ENCODE measurements at regions not wholly inside any gene's neighbourhood (a gene's known extent, or its start where the extent isn't known, plus 50 kb on each side); places are given as distances from the start of the nearest gene placed in this dataset.
"Not testable (repeated sequence)": the region's sequence is repeated elsewhere in the genome, so short reads cannot be mapped to it uniquely, and the experiment has no call there.

GRCh38 chr9:136603901-136604814 lies 58.3 kb upstream of the NOTCH1 start:
- Histone ChIP-seq H3K4me3 (peak overlapping the region; percentile 23), H3K27me3 (ENCODE audit: low read depth) (no peaks in the 10 kb centered on the region), H3K9me3 (replicated peaks) (no peaks in the 10 kb centered on the region), H3K4me1 (peaks cover 54% of the 10 kb centered on the region), H3K27ac (replicated peaks) (peak overlapping the region; percentile 82), H3K36me3 (no peaks in the 10 kb centered on the region)
- DNase-seq, result peak; percentile 64
- TF ChIP-seq CTCF (IDR thresholded peaks at IDR 0.05; ENCODE audit: borderline replicate concordance), result no peak
- intact Hi-C loops (cut with micrococcal nuclease), result no loop called here

GRCh38 chr9:136603216-136603615 lies 57.4 kb upstream of the NOTCH1 start:
- no peak for TF ChIP-seq CTCF (IDR thresholded peaks at IDR 0.05; ENCODE audit: borderline replicate concordance)
- peak overlapping the region; percentile 82 for H3K27ac ChIP-seq (replicated peaks)
- no peaks in the 10 kb centered on the region for H3K36me3 ChIP-seq
- no peak overlapping the region for H3K4me3 ChIP-seq
- intact Hi-C loops (cut with micrococcal nuclease), result no loop called here
- H3K27me3 ChIP-seq (ENCODE audit: low read depth), result no peaks in the 10 kb centered on the region
- no peak for DNase-seq
- H3K4me1 ChIP-seq, result peaks cover 58% of the 10 kb centered on the region
- H3K9me3 ChIP-seq (replicated peaks), result no peaks in the 10 kb centered on the region

- Histone ChIP-seq H3K4me3 (no peak overlapping the region), H3K9me3 (replicated peaks) (no peaks in the 10 kb centered on the region), H3K4me1 (peaks cover 53% of the 10 kb centered on the region), H3K36me3 (no peaks in the 10 kb centered on the region), H3K27ac (replicated peaks) (peak overlapping the region; percentile 82), H3K27me3 (ENCODE audit: low read depth) (no peaks in the 10 kb centered on the region)
- no peak for DNase-seq
- intact Hi-C loops (cut with micrococcal nuclease), result no loop called here
- no peak for TF ChIP-seq CTCF (IDR thresholded peaks at IDR 0.05; ENCODE audit: borderline replicate concordance)
Measured at GRCh38 chr9:136602193-136602885, 56.5 kb upstream of the NOTCH1 start.

GRCh38 chr9:136601250-136601973 lies 55.6 kb upstream of the NOTCH1 start:
- H3K9me3 ChIP-seq (replicated peaks); H3K36me3 ChIP-seq; intact Hi-C loops (cut with micrococcal nuclease); H3K27me3 ChIP-seq (ENCODE audit: low read depth); DNase-seq; H3K27ac ChIP-seq (replicated peaks); H3K4me3 ChIP-seq: not testable (repeated sequence)
- peaks cover 46% of the 10 kb centered on the region for H3K4me1 ChIP-seq

DNA sequence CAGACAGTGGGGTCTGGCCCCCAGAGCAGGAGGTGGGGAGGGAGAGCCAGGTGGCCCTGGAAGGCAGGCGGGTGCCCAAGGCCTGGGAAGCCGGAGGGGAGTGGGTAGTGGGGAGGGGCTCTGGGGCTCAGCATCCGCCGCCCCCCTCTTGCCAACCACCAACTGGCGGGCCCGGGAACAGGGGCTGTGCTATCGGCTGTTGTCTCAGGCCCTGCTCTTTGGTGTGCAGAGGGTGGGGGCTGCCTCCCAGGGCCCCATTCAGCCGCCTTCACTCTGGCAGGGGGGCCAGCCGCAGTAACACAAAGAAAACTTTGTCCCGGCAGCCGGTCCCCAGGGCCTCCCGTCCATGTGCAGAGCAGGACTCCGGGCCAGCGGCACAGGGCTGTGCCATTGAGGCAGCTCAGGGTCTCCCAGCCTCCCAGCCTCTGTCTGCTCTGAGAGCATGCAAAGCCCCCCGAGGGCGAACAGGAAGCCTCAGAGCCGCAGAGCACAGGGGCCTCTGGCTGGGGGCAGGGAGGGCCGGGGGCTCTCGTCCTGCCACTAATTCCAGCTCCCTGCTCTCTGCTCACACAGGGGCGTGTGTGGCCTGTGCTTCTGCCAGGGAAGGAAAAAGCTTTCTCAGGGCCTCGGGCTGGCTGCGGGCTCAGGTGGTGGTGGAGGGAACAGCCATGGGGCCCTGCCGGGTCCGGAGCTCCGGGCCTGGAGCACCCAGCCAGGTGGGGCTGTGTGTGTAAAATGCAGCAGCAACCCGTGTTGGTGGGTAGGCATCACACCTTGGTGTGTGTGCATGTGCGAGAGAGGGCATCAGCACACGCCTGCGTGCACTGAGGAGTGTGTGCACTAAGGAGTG lies 54.2 kb upstream of the NOTCH1 start:
- no peaks in the 10 kb centered on the region for H3K36me3 ChIP-seq
- H3K4me3 ChIP-seq, result no peak overlapping the region
- no peak for TF ChIP-seq CTCF (IDR thresholded peaks at IDR 0.05; ENCODE audit: borderline replicate concordance)
- no peak overlapping the region for H3K27ac ChIP-seq (replicated peaks)
- intact Hi-C loops (cut with micrococcal nuclease), result no loop called here
- no peaks in the 10 kb centered on the region for H3K27me3 ChIP-seq (ENCODE audit: low read depth)
- DNase-seq, result no peak
- peaks cover 32% of the 10 kb centered on the region for H3K4me1 ChIP-seq
- H3K9me3 ChIP-seq (replicated peaks), result no peaks in the 10 kb centered on the region
